ENCODE measurements at regions not wholly inside any gene's neighbourhood (a gene's known extent, or its start where the extent isn't known, plus 50 kb on each side); places are given as distances from the start of the nearest gene placed in this dataset.
A peak's percentile ranks its signal among the peaks of the same experiment; 100 is the strongest.

GRCh38 chr9:78654324-78654723, 357.4 kb downstream of the PSAT1 start:
- no peak for ATAC-seq

DNA sequence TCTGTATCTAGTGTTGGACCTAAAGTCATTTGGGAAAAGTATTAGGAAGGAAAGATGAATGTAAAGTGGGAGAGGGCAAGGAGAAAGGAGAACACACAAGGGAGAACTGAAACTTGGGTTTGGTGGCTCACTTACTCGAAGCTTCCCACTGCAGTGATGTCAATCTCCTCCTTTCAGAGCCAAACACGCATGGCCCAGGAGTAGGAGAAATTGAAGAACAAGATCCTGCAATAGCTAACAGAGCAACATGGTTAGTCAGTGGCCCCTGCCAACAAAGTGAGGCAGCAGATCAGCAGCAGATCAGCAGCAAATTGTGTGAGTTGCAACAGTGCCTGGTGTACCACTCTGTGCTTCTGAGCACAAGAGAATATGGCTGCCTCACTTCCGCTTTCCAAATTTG, 366.4 kb downstream of the PSAT1 start:
- H3K4me3 ChIP-seq: no peak overlapping the region
- H3K27me3 ChIP-seq: no peaks in the 10 kb centered on the region
- H3K4me1 ChIP-seq: no peaks in the 10 kb centered on the region
- no peaks in the 10 kb centered on the region for H3K9me3 ChIP-seq
- TF ChIP-seq, protein P1, sequence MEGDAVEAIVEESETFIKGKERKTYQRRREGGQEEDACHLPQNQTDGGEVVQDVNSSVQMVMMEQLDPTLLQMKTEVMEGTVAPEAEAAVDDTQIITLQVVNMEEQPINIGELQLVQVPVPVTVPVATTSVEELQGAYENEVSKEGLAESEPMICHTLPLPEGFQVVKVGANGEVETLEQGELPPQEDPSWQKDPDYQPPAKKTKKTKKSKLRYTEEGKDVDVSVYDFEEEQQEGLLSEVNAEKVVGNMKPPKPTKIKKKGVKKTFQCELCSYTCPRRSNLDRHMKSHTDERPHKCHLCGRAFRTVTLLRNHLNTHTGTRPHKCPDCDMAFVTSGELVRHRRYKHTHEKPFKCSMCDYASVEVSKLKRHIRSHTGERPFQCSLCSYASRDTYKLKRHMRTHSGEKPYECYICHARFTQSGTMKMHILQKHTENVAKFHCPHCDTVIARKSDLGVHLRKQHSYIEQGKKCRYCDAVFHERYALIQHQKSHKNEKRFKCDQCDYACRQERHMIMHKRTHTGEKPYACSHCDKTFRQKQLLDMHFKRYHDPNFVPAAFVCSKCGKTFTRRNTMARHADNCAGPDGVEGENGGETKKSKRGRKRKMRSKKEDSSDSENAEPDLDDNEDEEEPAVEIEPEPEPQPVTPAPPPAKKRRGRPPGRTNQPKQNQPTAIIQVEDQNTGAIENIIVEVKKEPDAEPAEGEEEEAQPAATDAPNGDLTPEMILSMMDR (IDR thresholded peaks at IDR 0.05): no peak
- no peaks in the 10 kb centered on the region for H3K36me3 ChIP-seq
- DNase-seq (no peak), ATAC-seq (peak; percentile 62)
- intact Hi-C loops (cut with DNase I): no loop called here
- H3K27ac ChIP-seq: no peak overlapping the region

More at GRCh38 chr9:78654324-78654723, 357.4 kb downstream of the PSAT1 start:
- intact Hi-C loops (cut with DNase I): no loop called here
- H3K36me3 ChIP-seq: no peaks in the 10 kb centered on the region
- no peak overlapping the region for H3K27ac ChIP-seq
- H3K4me3 ChIP-seq: no peak overlapping the region
- H3K9me3 ChIP-seq: no peaks in the 10 kb centered on the region
- H3K27me3 ChIP-seq: no peaks in the 10 kb centered on the region
- DNase-seq: no peak
- no peaks in the 10 kb centered on the region for H3K4me1 ChIP-seq
- TF ChIP-seq, protein P1 (IDR thresholded peaks at IDR 0.05): no peak

- ATAC-seq (no peak), DNase-seq (no peak)
- H3K27me3 ChIP-seq: no peaks in the 10 kb centered on the region
- no peak overlapping the region for H3K27ac ChIP-seq
- no peak overlapping the region for H3K4me3 ChIP-seq
- intact Hi-C loops (cut with DNase I): no loop called here
- TF ChIP-seq, protein P1 (IDR thresholded peaks at IDR 0.05): no peak
- H3K4me1 ChIP-seq: no peaks in the 10 kb centered on the region
- H3K36me3 ChIP-seq: no peaks in the 10 kb centered on the region
- H3K9me3 ChIP-seq: no peaks in the 10 kb centered on the region
Observed at GRCh38 chr9:78664370-78664769, 367.4 kb downstream of the PSAT1 start.

GRCh38 chr9:78666818-78667414, 370.0 kb downstream of the PSAT1 start:
- intact Hi-C loops (cut with DNase I): no loop called here

GRCh38 chr9:78668148-78668832, 371.4 kb downstream of the PSAT1 start:
- Histone ChIP-seq H3K4me3 (no peak overlapping the region), H3K36me3 (no peaks in the 10 kb centered on the region), H3K9me3 (no peaks in the 10 kb centered on the region), H3K4me1 (no peaks in the 10 kb centered on the region), H3K27ac (no peak overlapping the region), H3K27me3 (no peaks in the 10 kb centered on the region)
- ATAC-seq (no peak), DNase-seq (no peak)
- intact Hi-C loops (cut with DNase I): no loop called here
- TF ChIP-seq, protein P1 (IDR thresholded peaks at IDR 0.05): no peak

More at GRCh38 chr9:78666818-78667414, 370.0 kb downstream of the PSAT1 start:
- H3K27me3 ChIP-seq: no peaks in the 10 kb centered on the region
- no peaks in the 10 kb centered on the region for H3K9me3 ChIP-seq
- TF ChIP-seq, protein P1 (IDR thresholded peaks at IDR 0.05): no peak
- H3K27ac ChIP-seq: no peak overlapping the region
- no peak for ATAC-seq
- no peak overlapping the region for H3K4me3 ChIP-seq
- H3K4me1 ChIP-seq: no peaks in the 10 kb centered on the region
- DNase-seq: no peak
- H3K36me3 ChIP-seq: no peaks in the 10 kb centered on the region

Data from upper lobe of right lung (tissue), 1 donor.